NCI-H2171 (cell line): ENCODE measurements at regions not wholly inside any gene's neighbourhood (a gene's known extent, or its start where the extent isn't known, plus 50 kb on each side); places are given as distances from the start of the nearest gene placed in this dataset.

Source experiments
- DNase-seq: peaks from one replicate; lab custom pipeline; 2025; lab: John Stamatoyannopoulos, UW

GRCh38 chr4:89665662-89666061 lies 171.3 kb downstream of the SNCA start:
- DNase-seq = no peak

- no peak for DNase-seq
These were observed 172.4 kb downstream of the SNCA start for GRCh38 chr4:89664521-89664920.

GRCh38 chr4:89661173-89661899 lies 175.6 kb downstream of the SNCA start:
- no peak for DNase-seq

- DNase-seq = no peak
These were observed 176.4 kb downstream of the SNCA start for GRCh38 chr4:89660444-89661172.

GRCh38 chr4:89658701-89659024 lies 178.3 kb downstream of the SNCA start:
- DNase-seq = no peak

GRCh38 chr4:89657931-89658700 lies 178.8 kb downstream of the SNCA start:
- no peak for DNase-seq

GRCh38 chr4:89653012-89653411 lies 183.9 kb downstream of the SNCA start:
- no peak for DNase-seq

GRCh38 chr4:89645482-89645881 lies 191.5 kb downstream of the SNCA start:
- DNase-seq = no peak

GRCh38 chr4:89641367-89641687 lies 195.6 kb downstream of the SNCA start:
- DNase-seq = no peak

- DNase-seq = no peak
These were observed 196.2 kb downstream of the SNCA start for GRCh38 chr4:89640620-89641366.

- DNase-seq = no peak
These were observed 197.6 kb downstream of the SNCA start for GRCh38 chr4:89639395-89639794.

GRCh38 chr4:89625599-89626293 lies 211.2 kb downstream of the SNCA start:
- no peak for DNase-seq

- no peak for DNase-seq
These were observed 217.6 kb downstream of the SNCA start for GRCh38 chr4:89619206-89619962.

- no peak for DNase-seq
These were observed 218.8 kb downstream of the SNCA start for GRCh38 chr4:89618151-89618550.

GRCh38 chr4:89617317-89617716 lies 219.6 kb downstream of the SNCA start:
- no peak for DNase-seq

- DNase-seq = peak; percentile 34
These were observed 220.6 kb downstream of the SNCA start for GRCh38 chr4:89616382-89616781.

- no peak for DNase-seq
These were observed 221.9 kb downstream of the SNCA start for GRCh38 chr4:89615051-89615450.

- no peak for DNase-seq
These were observed 222.8 kb downstream of the SNCA start for GRCh38 chr4:89614155-89614554.

GRCh38 chr4:89610236-89610635 lies 226.7 kb downstream of the SNCA start:
- DNase-seq = no peak

GRCh38 chr4:89609756-89610155 lies 227.2 kb downstream of the SNCA start:
- no peak for DNase-seq

- no peak for DNase-seq
These were observed 232.0 kb downstream of the SNCA start for GRCh38 chr4:89604951-89605350.
